ENCODE measurements at regions not wholly inside any gene's neighbourhood (a gene's known extent, or its start where the extent isn't known, plus 50 kb on each side); places are given as distances from the start of the nearest gene placed in this dataset.

GRCh38 chrX:22516893-22517292 lies 244.2 kb downstream of the CBLL2 start:
- H3K4me3 ChIP-seq (replicated peaks; ENCODE audit: low read depth, low read length): no peak overlapping the region
- no peak for DNase-seq (ENCODE audit: extremely low read depth, low read depth)
- TF ChIP-seq CTCF (IDR thresholded peaks at IDR 0.05; ENCODE audit: low read depth, low read length, missing control alignments): no peak

- H3K4me3 ChIP-seq (replicated peaks; ENCODE audit: low read depth, low read length): no peak overlapping the region
- no peak for DNase-seq (ENCODE audit: extremely low read depth, low read depth)
- TF ChIP-seq CTCF (IDR thresholded peaks at IDR 0.05; ENCODE audit: low read depth, low read length, missing control alignments): no peak
Observed at GRCh38 chrX:22520128-22520828, 247.6 kb downstream of the CBLL2 start.

GRCh38 chrX:22526339-22526738 lies 253.6 kb downstream of the CBLL2 start:
- no peak overlapping the region for H3K4me3 ChIP-seq (replicated peaks; ENCODE audit: low read depth, low read length)
- TF ChIP-seq CTCF (IDR thresholded peaks at IDR 0.05; ENCODE audit: low read depth, low read length, missing control alignments): no peak
- DNase-seq (ENCODE audit: extremely low read depth, low read depth): no peak

DNA sequence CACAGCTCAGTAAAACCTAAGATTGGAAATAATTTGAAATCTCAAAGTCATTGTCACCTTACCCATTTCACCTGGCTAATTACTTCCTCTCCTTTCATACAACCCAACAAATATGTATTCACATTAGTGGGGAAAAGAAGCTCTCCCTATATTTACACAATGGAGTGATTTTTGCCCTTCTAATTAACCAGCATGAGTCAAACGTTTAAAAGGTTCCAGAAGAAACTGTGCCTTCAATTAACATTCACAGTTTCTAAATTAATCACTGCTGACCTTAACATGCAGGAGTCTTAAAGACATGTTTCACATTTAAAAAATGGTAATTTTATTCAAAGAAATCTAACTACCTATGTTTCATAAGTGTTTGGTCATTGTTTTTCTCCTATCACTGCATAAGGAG lies 254.6 kb downstream of the CBLL2 start:
- H3K4me3 ChIP-seq (replicated peaks; ENCODE audit: low read depth, low read length): no peak overlapping the region
- TF ChIP-seq CTCF (IDR thresholded peaks at IDR 0.05; ENCODE audit: low read depth, low read length, missing control alignments): no peak
- DNase-seq (ENCODE audit: extremely low read depth, low read depth): no peak

DNA sequence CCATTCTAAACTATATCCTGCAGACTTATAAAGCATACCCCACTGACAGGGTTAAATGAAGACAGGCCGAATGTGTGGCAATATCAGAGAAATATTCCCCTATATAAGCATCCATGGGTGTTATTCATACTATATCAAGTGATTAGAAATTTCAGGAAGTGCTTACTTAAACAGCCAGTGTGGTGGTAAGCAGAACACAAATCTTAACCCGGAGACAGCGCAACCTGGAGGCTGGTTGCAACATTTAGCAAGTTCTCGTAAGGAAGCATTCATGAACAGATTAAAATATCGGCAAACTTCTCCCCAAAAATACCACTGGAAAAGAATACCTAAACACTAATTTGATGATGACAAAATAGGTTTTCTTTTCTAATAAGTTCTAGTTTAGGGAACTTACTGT lies 261.2 kb downstream of the CBLL2 start:
- no peak for DNase-seq (ENCODE audit: extremely low read depth, low read depth)
- H3K4me3 ChIP-seq (replicated peaks; ENCODE audit: low read depth, low read length): no peak overlapping the region
- TF ChIP-seq CTCF (IDR thresholded peaks at IDR 0.05; ENCODE audit: low read depth, low read length, missing control alignments): no peak

DNA sequence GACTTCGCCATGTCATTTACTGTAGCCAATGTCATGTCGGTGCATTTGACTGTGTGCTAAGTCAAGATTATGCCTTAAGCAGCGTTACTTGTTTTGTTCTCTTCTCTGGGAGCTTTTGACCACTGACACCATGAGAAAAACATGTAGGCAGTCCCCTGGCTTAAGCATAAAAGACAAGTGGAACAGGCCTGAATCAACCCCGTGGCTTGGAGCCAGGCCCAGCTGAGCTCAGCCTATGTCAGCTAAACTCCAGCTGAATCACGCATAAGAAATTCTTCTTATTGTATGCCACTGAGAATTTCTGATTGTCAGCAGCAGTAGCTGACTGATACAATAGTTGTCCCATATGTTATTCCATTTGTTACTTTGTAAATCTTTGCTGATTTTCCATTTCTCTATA lies 261.9 kb downstream of the CBLL2 start:
- no peak for TF ChIP-seq CTCF (IDR thresholded peaks at IDR 0.05; ENCODE audit: low read depth, low read length, missing control alignments)
- no peak for DNase-seq (ENCODE audit: extremely low read depth, low read depth)
- H3K4me3 ChIP-seq (replicated peaks; ENCODE audit: low read depth, low read length): no peak overlapping the region

Data from HFF-Myc (cell line).